BJ (cell line): ENCODE measurements at regions not wholly inside any gene's neighbourhood (a gene's known extent, or its start where the extent isn't known, plus 50 kb on each side); places are given as distances from the start of the nearest gene placed in this dataset.

ENCODE experiments used
- CTCF ChIA-PET: fragments of 350-600 bp; formaldehyde crosslinking; extraction: SDS; loops from one replicate; lab custom pipeline; 2021; ENCODE audit warnings: antibody characterized with exemption, inconsistent platforms; lab: Yijun Ruan, JAX
- POLR2A ChIA-PET: fragments of 300-600 bp; sonication (Branson Sonifier 250); formaldehyde crosslinking; extraction: SDS; loops from one replicate; lab custom pipeline; 2021; ENCODE audit warnings: antibody characterized with exemption; lab: Charles Lee
- DNase-seq: peaks from one replicate; pipeline ENCODE4 v3.0.0-alpha.2; 2011; ENCODE audit warnings: low read depth
- H3K27me3 ChIP-seq: 2 replicates; pipeline ENCODE4 v1.6.0; 2011; ENCODE audit warnings: low read length; ENCODE audit not compliant: control insufficient read depth, insufficient read depth
- H3K36me3 ChIP-seq: 2 replicates; pipeline ENCODE4 v1.5.1; 2011; ENCODE audit warnings: low read length; ENCODE audit not compliant: control insufficient read depth, insufficient read depth
- H3K4me3 ChIP-seq: 2 replicates; pipeline ENCODE4 v1.5.1; 2011; ENCODE audit warnings: low read depth, mild to moderate bottlenecking, control low read depth, low read length
- TF ChIP-seq, protein P1 (sequence below): IDR thresholded peaks from 2 replicates; pipeline ENCODE4 v1.5.1; 2011; ENCODE audit warnings: low read depth, mild to moderate bottlenecking, control low read depth, inconsistent platforms, low read length, moderate library complexity; ENCODE audit not compliant: insufficient read depth

DNA sequence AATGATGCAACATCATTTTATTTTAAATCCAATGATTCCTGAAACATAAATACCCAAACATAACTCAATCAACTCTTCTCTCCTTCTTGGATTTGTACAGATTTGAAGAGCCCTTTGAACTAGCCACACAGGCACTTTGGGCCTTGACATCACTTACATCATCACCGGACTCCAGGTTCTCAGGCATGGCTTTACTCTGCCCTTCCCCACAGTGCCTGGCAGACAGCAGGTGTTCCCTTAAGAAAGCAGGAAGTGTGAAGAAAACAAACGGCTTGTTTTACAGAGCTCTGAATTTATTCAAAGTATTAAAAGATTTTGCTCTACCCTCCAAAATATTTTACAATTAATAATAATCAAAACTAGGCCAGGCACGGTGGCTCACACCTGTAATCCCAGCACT, 54.8 kb upstream of the GCM1 start:
- DNase-seq: no peak
- Histone ChIP-seq H3K36me3 (no peaks in the 10 kb centered on the region), H3K4me3 (no peak overlapping the region), H3K27me3 (peaks cover 3% of the 10 kb centered on the region)
- CTCF ChIA-PET: no interaction called here
- TF ChIP-seq, protein P1, sequence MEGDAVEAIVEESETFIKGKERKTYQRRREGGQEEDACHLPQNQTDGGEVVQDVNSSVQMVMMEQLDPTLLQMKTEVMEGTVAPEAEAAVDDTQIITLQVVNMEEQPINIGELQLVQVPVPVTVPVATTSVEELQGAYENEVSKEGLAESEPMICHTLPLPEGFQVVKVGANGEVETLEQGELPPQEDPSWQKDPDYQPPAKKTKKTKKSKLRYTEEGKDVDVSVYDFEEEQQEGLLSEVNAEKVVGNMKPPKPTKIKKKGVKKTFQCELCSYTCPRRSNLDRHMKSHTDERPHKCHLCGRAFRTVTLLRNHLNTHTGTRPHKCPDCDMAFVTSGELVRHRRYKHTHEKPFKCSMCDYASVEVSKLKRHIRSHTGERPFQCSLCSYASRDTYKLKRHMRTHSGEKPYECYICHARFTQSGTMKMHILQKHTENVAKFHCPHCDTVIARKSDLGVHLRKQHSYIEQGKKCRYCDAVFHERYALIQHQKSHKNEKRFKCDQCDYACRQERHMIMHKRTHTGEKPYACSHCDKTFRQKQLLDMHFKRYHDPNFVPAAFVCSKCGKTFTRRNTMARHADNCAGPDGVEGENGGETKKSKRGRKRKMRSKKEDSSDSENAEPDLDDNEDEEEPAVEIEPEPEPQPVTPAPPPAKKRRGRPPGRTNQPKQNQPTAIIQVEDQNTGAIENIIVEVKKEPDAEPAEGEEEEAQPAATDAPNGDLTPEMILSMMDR: no peak
- POLR2A ChIA-PET: interaction anchor here (0.6 kb wide), 1 partner anchor 569 kb away, joined by 4 read pairs; no protein-coding TSS in a partner anchor

DNA sequence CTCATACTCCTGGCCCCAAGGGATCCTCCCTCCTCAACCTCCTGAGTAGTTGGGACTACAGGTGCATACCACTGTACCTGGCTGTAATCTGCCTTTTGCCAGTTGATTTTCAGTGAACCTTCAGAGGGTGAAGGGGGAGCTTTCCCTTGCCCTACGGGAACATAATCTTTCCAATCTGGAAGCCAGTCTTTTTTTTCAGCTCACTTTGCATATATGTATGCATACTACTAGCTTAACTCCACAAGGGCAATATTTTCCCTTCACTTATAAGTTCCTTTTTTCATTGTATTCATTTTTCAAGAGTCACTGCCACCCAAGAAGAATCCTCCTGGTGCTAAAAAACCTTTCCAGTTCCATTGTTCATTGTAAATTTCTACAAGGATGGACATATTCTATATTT, 53.4 kb upstream of the GCM1 start:
- H3K27me3 ChIP-seq: peaks cover 3% of the 10 kb centered on the region
- no peak for DNase-seq
- no peaks in the 10 kb centered on the region for H3K36me3 ChIP-seq
- H3K4me3 ChIP-seq: no peak overlapping the region
- POLR2A ChIA-PET: no interaction called here
- CTCF ChIA-PET: interaction anchor here (0.9 kb wide), 1 partner anchor 8 kb away, joined by 3 read pairs; no protein-coding TSS in a partner anchor
- TF ChIP-seq, protein P1: no peak

DNA sequence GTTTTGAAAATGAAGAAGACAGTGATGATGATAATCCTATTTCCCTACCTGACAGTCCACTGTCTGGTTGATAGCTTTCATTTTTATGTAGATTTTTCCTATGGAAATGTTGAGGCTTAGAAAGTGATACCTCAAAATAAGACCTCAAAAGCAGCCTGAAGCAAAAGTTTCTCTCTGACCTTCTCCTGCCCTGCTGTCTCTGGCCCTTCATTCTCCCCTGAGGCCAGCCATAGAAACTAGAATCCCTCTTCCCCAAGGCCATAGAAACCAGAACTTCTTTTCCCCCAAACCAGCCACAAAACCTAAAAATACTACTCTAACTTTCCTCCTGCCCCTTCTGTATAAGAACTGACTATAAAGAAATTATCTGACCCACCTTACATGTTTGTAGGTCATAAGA, 52.6 kb upstream of the GCM1 start:
- no peaks in the 10 kb centered on the region for H3K36me3 ChIP-seq
- no peak overlapping the region for H3K4me3 ChIP-seq
- no peak for DNase-seq
- POLR2A ChIA-PET: no interaction called here
- H3K27me3 ChIP-seq: peaks cover 3% of the 10 kb centered on the region
- CTCF ChIA-PET: no interaction called here
- TF ChIP-seq, protein P1: no peak

DNA sequence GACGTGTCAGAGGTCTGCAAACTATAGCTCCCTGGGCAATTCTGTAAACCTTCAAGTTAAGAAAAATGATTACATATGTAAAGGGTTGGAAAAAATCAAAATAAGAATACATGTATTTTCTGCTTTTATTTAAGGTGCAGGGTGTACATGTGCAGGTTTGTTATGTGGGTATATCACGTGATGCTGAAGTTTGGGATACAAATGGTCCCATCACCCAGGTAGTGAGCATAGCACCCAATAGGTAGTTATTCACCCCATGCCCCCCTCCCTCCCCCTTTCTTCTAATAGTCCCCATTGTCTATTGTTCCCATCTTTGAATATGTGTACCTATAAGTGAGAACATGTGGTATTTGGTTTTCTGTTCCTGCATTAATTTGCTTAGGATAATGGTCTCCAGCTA, 51.1 kb upstream of the GCM1 start:
- ChIA-PET CTCF (no interaction called here), POLR2A (no interaction called here)
- Histone ChIP-seq H3K27me3 (peaks cover 3% of the 10 kb centered on the region), H3K4me3 (no peak overlapping the region), H3K36me3 (no peaks in the 10 kb centered on the region)
- TF ChIP-seq, protein P1: no peak
- no peak for DNase-seq

DNA sequence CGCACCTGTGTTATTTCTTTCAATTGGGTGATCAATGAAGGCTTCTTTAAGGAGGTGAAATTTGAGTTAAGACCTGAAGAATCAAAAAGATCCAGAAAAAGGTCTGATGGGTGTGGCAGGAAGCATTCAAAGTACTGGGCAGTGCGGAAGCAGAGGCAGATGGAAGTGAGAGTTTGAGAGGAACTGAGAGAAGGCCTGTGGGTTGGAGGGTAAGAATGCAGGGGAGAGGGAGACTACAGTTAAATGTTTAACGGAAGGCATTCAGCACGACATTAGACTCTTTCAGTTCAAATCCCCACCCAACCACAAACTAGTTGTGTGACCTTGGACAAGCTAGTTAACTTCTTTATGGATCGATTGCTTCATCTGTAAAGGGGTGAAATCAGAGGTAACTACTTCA, 50.5 kb upstream of the GCM1 start:
- Histone ChIP-seq H3K36me3 (no peaks in the 10 kb centered on the region), H3K4me3 (no peak overlapping the region), H3K27me3 (peaks cover 3% of the 10 kb centered on the region)
- no peak for DNase-seq
- TF ChIP-seq, protein P1: no peak
- ChIA-PET POLR2A (no interaction called here), CTCF (no interaction called here)
